ENCODE measurements at regions not wholly inside any gene's neighbourhood (a gene's known extent, or its start where the extent isn't known, plus 50 kb on each side); places are given as distances from the start of the nearest gene placed in this dataset.

DNA sequence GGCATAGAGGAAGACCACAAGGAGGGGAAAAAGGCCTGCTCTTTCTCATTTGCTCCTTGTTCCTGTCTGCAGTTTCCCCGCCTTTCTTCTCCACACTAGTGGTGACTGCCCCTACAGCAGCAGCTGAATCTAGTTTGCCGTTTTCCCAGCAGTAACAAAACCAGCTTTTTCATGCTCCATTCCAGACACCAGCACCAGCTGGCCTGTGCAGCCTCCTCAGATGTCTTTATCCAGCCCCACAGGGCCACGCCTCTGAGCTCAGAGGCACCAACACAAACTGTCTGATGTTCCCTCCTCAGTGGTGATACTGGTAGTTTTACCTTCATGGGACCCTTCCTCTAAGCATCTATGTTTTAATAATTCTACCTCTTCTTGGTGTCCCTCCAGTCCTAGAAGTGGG is 70.4 kb upstream of the SLC24A3 start:
- DNase-seq (ENCODE audit: extremely low read depth, low read depth) = no peak
- TF ChIP-seq, protein P1, sequence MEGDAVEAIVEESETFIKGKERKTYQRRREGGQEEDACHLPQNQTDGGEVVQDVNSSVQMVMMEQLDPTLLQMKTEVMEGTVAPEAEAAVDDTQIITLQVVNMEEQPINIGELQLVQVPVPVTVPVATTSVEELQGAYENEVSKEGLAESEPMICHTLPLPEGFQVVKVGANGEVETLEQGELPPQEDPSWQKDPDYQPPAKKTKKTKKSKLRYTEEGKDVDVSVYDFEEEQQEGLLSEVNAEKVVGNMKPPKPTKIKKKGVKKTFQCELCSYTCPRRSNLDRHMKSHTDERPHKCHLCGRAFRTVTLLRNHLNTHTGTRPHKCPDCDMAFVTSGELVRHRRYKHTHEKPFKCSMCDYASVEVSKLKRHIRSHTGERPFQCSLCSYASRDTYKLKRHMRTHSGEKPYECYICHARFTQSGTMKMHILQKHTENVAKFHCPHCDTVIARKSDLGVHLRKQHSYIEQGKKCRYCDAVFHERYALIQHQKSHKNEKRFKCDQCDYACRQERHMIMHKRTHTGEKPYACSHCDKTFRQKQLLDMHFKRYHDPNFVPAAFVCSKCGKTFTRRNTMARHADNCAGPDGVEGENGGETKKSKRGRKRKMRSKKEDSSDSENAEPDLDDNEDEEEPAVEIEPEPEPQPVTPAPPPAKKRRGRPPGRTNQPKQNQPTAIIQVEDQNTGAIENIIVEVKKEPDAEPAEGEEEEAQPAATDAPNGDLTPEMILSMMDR (IDR thresholded peaks at IDR 0.05; ENCODE audit: low read depth, low read length) = no peak

DNA sequence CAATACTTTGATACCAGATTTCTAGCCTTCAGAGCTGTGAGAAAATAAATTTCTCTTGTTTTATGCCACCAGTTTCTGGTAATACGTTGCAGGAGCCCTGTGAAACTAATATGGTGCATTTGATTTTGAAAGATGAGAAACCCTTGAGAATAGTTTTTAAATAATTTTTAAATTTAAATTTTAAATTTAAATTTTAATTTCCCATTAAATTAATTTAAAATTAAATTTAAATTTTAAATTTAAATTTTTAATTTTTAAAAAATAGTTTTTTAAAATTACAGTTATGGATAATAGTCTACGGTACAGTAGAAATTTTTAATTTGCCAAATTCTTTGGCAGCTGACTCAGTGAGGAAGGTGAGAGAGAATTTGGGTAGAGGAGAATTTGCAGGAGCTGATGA is 68.6 kb upstream of the SLC24A3 start:
- DNase-seq (ENCODE audit: extremely low read depth, low read depth) = no peak
- TF ChIP-seq, protein P1 (IDR thresholded peaks at IDR 0.05; ENCODE audit: low read depth, low read length) = no peak

DNA sequence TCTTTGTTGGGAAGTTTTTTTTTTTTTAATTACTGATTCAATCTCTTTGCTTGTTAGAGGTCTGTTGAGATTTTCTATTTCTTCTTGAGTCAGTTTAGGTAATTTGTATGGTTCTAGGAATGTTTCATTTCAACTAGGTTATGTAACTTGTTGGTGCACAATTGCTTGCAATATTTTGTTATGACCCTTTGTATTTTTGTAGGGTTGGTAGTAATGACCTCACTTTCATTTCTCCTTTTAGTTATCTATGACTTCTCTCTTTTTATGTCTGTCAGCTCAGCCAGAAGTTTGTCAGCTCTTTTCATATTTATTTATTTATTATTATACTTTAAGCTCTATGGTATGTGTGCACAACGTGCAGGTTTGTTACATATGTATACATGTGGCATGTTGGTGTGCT is 51.1 kb upstream of the SLC24A3 start:
- TF ChIP-seq, protein P1 (IDR thresholded peaks at IDR 0.05; ENCODE audit: low read depth, low read length) = no peak
- no peak for DNase-seq (ENCODE audit: extremely low read depth, low read depth)
